Spleen (tissue), 11 donors: ENCODE measurements at regions not wholly inside any gene's neighbourhood (a gene's known extent, or its start where the extent isn't known, plus 50 kb on each side); places are given as distances from the start of the nearest gene placed in this dataset.

Experiments
- DNase-seq: peaks from one replicate; pipeline ENCODE4 v3.0.0-alpha.2; 2020
- H3K27ac ChIP-seq, 8 donors: fragments of 200-600 bp; sonication (generic) in 7 of 8; 1 replicate in 4 of 8; 2 replicates in 4 of 8; pipeline versions ENCODE4 v1.5.0 to v1.8.0; 2016 to 2021; ENCODE audit warnings: inconsistent platforms in 4 of 8, mild to moderate bottlenecking in 4 of 8, moderate library complexity in 1 of 8
- H3K27me3 ChIP-seq, 7 donors: fragments of 200-600 bp; sonication (generic) in 6 of 7; replicated peaks in 1 of 7; 1 replicate in 4 of 7; 2 replicates in 3 of 7; pipeline versions ENCODE4 v1.5.0 to v1.8.0; 2016 to 2021; ENCODE audit warnings: inconsistent platforms in 3 of 7, mild to moderate bottlenecking in 1 of 7
- H3K36me3 ChIP-seq, 6 donors: fragments of 200-600 bp; sonication (generic) in 5 of 6; 1 replicate in 4 of 6; 2 replicates in 2 of 6; pipeline versions ENCODE4 v1.5.0 to v1.8.0; 2016 to 2021; ENCODE audit warnings: inconsistent platforms in 2 of 6
- H3K4me1 ChIP-seq, 6 donors: fragments of 200-600 bp; sonication (generic) in 5 of 6; 1 replicate in 3 of 6; 2 replicates in 3 of 6; pipeline versions ENCODE4 v1.5.0 to v1.8.0; 2016 to 2021; ENCODE audit warnings: inconsistent platforms in 3 of 6
- H3K4me3 ChIP-seq, 8 donors: fragments of 200-600 bp; sonication (generic) in 7 of 8; 1 replicate in 4 of 8; 2 replicates in 4 of 8; pipeline versions ENCODE4 v1.5.0 to v1.8.0; 2016 to 2021; ENCODE audit warnings: inconsistent platforms in 4 of 8, mild to moderate bottlenecking in 4 of 8, moderate library complexity in 2 of 8
- H3K9me3 ChIP-seq, 8 donors: fragments of 200-600 bp; sonication (generic) in 7 of 8; 1 replicate in 4 of 8; 2 replicates in 4 of 8; pipeline versions ENCODE4 v1.5.0 to v1.8.0; 2016 to 2021; ENCODE audit warnings: inconsistent platforms in 4 of 8
- CTCF ChIP-seq, 11 experiments: fragments of 200-600 bp in 7 of 11; fragments of 450-650 bp in 4 of 11; sonication (generic) in 4 of 11; IDR thresholded peaks in 8 of 11; conservative IDR thresholded peaks in 3 of 11; 1 replicate in 7 of 11; 2 replicates in 4 of 11; pipeline versions ENCODE4 v1.4.0 to v1.8.0; 2016 to 2021; ENCODE audit warnings: antibody characterized with exemption in 11 of 11, inconsistent platforms in 4 of 11, mild to moderate bottlenecking in 1 of 11
- POLR2A ChIP-seq, 3 donors: fragments of 450-650 bp; IDR thresholded peaks; one replicate each; pipeline ENCODE4 v1.5.1; 2017; ENCODE audit warnings: antibody characterized with exemption in 3 of 3, mild to moderate bottlenecking in 1 of 3
- POLR2AphosphoS5 ChIP-seq, 3 donors: sonication (generic); formaldehyde crosslinking; IDR thresholded peaks; one replicate each; pipeline ENCODE4 v1.5.1; 2017; ENCODE audit warnings: antibody characterized with exemption in 3 of 3
- WGBS, 5 donors: extraction: QIAGEN DNeasy Blood & Tissue Kit in 3 of 5; methylation state at CpG; one replicate each; pipeline versions ENCODE4 v1.1.5 to v1.1.7; 2013 to 2018; 5-methylcytosine and 5-hydroxymethylcytosine counted together
- intact Hi-C: fragments of 100-400 bp; cut with DNase I; formaldehyde crosslinking; loops from one replicate; pipeline ENCODE4 v1.15.0; 2023; ENCODE audit warnings: low total_unique reads
- donor health status: healthy with polysubstance abuse.
- donor health status: DM: no; HTN: no; CAD: no; lungs with moderate emphysema.
- donor health status: DM: no; HTN: no; CAD: no.
- donor health status: Bipolar disorder and iron deficiency.
- donor health status: healthy.
- donor health status: DM: no; HTN: no; CAD: no.
- donor health status: DM: yes; HTN: yes; CAD: no.

GRCh38 chr7:79593866-79594301 is 140.4 kb upstream of the MAGI2 start:
- DNase-seq: no peak
- no peak overlapping the region for H3K4me3 ChIP-seq
- no peaks in the 10 kb centered on the region for H3K9me3 ChIP-seq
- H3K27ac ChIP-seq: no peak overlapping the region
- TF ChIP-seq POLR2A (IDR thresholded peaks at IDR 0.05) (no peak), POLR2AphosphoS5 (IDR thresholded peaks at IDR 0.05) (no peak), CTCF (IDR thresholded peaks at IDR 0.05 in 8 of 11, conservative IDR thresholded peaks at IDR 0.05 in 3 of 11) (no peak)
- H3K27me3 ChIP-seq: no peaks in the 10 kb centered on the region
- no peaks in the 10 kb centered on the region for H3K36me3 ChIP-seq
- H3K4me1 ChIP-seq: no peaks in the 10 kb centered on the region
- intact Hi-C loops: no loop called here

- H3K9me3 ChIP-seq: peaks cover 0 to 5% (median 0%) of the 10 kb centered on the region in 8 donors
- no peak for DNase-seq
- intact Hi-C loops: no loop called here
- H3K4me1 ChIP-seq: no peaks in the 10 kb centered on the region
- no peaks in the 10 kb centered on the region for H3K36me3 ChIP-seq
- TF ChIP-seq POLR2AphosphoS5 (IDR thresholded peaks at IDR 0.05) (no peak), POLR2A (IDR thresholded peaks at IDR 0.05) (no peak), CTCF (IDR thresholded peaks at IDR 0.05 in 8 of 11, conservative IDR thresholded peaks at IDR 0.05 in 3 of 11) (no peak)
- no peaks in the 10 kb centered on the region for H3K27me3 ChIP-seq
- H3K4me3 ChIP-seq: no peak overlapping the region
- no peak overlapping the region for H3K27ac ChIP-seq
Measured at GRCh38 chr7:79590916-79591623, 137.6 kb upstream of the MAGI2 start.

GRCh38 chr7:79590391-79590790 is 136.9 kb upstream of the MAGI2 start:
- TF ChIP-seq POLR2AphosphoS5 (IDR thresholded peaks at IDR 0.05) (no peak), CTCF (IDR thresholded peaks at IDR 0.05 in 8 of 11, conservative IDR thresholded peaks at IDR 0.05 in 3 of 11) (no peak), POLR2A (IDR thresholded peaks at IDR 0.05) (no peak)
- DNase-seq: no peak
- intact Hi-C loops: no loop called here
- Histone ChIP-seq H3K36me3 (no peaks in the 10 kb centered on the region), H3K27ac (no peak overlapping the region), H3K27me3 (no peaks in the 10 kb centered on the region), H3K4me1 (no peaks in the 10 kb centered on the region), H3K4me3 (no peak overlapping the region), H3K9me3 (peaks cover 0 to 11% (median 0%) of the 10 kb centered on the region in 8 donors)
- WGBS, 5 donors: 86 to 100% (median 90%) methylated on average over 1 of the region's 1 CpG

GRCh38 chr7:79570903-79571302 is 117.4 kb upstream of the MAGI2 start:
- WGBS, 5 donors: 75 to 94% (median 89%) methylated on average over 2 of the region's 2 CpGs
- intact Hi-C loops: no loop called here
- H3K4me1 ChIP-seq: no peaks in the 10 kb centered on the region

More at GRCh38 chr7:79570903-79571302, 117.4 kb upstream of the MAGI2 start:
- H3K4me3 ChIP-seq: no peak overlapping the region
- H3K36me3 ChIP-seq: no peaks in the 10 kb centered on the region
- no peak overlapping the region for H3K27ac ChIP-seq
- peaks cover 0 to 9% (median 3%) of the 10 kb centered on the region in 8 donors for H3K9me3 ChIP-seq
- no peak for TF ChIP-seq POLR2AphosphoS5 (IDR thresholded peaks at IDR 0.05)
- TF ChIP-seq CTCF (IDR thresholded peaks at IDR 0.05 in 8 of 11, conservative IDR thresholded peaks at IDR 0.05 in 3 of 11): no peak
- no peak for TF ChIP-seq POLR2A (IDR thresholded peaks at IDR 0.05)
- no peak for DNase-seq
- no peaks in the 10 kb centered on the region for H3K27me3 ChIP-seq
